H1 (cell line): ENCODE measurements at regions not wholly inside any gene's neighbourhood (a gene's known extent, or its start where the extent isn't known, plus 50 kb on each side); places are given as distances from the start of the nearest gene placed in this dataset.

Experiments
- CEBPB ChIP-seq: IDR thresholded peaks from 2 replicates; pipeline ENCODE4 v1.6.1; 2012; ENCODE audit warnings: low read depth, low read length
- GABPA ChIP-seq: IDR thresholded peaks from 2 replicates; pipeline ENCODE4 v1.6.1; 2011; ENCODE audit warnings: mild to moderate bottlenecking, low read length, moderate library complexity, borderline replicate concordance; ENCODE audit not compliant: insufficient read depth
- SAP30 ChIP-seq: fragments of 300-600 bp; sonication (generic); IDR thresholded peaks from 2 replicates; pipeline ENCODE4 v1.7.1; 2012; ENCODE audit warnings: low read length, moderate library complexity, mild to moderate bottlenecking, inconsistent platforms; ENCODE audit not compliant: insufficient read depth, insufficient replicate concordance
- TF ChIP-seq, protein P1 (sequence below): IDR thresholded peaks from 2 replicates; pipeline ENCODE4 v1.6.1; 2012; ENCODE audit warnings: inconsistent platforms
- TF ChIP-seq, protein P2 (sequence below), 3 experiments: IDR thresholded peaks; 1 replicate in 2 of 3; 2 replicates in 1 of 3; pipeline versions ENCODE4 v1.5.1 to v1.6.1; 2011; ENCODE audit warnings: low read length in 3 of 3, mild to moderate bottlenecking in 3 of 3, inconsistent platforms in 2 of 3, low read depth in 1 of 3, moderate library complexity in 1 of 3; ENCODE audit not compliant: insufficient read depth in 1 of 3; ENCODE audit errors: control extremely low read depth in 1 of 3

DNA sequence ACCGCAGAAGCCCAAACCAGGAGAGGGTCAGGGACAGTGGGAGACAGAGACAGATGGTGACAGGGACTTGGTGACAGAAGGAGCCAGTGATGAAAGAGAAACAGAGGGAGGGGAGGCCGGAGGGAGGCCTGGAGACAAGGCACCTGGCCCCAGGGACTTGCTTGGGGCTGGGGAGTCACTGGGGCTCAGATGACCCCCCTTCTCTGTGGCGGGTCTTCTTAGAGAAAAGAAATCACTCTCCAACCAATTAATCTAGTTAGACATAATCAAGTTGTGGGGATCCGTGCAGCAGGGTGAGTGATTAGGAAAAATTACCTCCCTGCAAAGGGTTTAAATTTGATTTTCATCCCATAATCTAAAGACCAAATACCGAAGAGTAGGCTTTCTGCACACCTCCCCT, 519.8 kb downstream of the PTPRU start:
- TF ChIP-seq, protein P1, sequence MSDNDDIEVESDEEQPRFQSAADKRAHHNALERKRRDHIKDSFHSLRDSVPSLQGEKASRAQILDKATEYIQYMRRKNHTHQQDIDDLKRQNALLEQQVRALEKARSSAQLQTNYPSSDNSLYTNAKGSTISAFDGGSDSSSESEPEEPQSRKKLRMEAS = no peak
- no peak for TF ChIP-seq GABPA
- no peak for TF ChIP-seq CEBPB
- TF ChIP-seq, protein P2, sequence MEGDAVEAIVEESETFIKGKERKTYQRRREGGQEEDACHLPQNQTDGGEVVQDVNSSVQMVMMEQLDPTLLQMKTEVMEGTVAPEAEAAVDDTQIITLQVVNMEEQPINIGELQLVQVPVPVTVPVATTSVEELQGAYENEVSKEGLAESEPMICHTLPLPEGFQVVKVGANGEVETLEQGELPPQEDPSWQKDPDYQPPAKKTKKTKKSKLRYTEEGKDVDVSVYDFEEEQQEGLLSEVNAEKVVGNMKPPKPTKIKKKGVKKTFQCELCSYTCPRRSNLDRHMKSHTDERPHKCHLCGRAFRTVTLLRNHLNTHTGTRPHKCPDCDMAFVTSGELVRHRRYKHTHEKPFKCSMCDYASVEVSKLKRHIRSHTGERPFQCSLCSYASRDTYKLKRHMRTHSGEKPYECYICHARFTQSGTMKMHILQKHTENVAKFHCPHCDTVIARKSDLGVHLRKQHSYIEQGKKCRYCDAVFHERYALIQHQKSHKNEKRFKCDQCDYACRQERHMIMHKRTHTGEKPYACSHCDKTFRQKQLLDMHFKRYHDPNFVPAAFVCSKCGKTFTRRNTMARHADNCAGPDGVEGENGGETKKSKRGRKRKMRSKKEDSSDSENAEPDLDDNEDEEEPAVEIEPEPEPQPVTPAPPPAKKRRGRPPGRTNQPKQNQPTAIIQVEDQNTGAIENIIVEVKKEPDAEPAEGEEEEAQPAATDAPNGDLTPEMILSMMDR (IDR thresholded peaks at IDR 0.05; ENCODE audit: control extremely low read depth in 1 of 3, insufficient read depth in 1 of 3, low read depth in 1 of 3, low read length in 3 of 3) = no peak
- no peak for TF ChIP-seq SAP30
